GM21526 (cell line): ENCODE measurements at regions not wholly inside any gene's neighbourhood (a gene's known extent, or its start where the extent isn't known, plus 50 kb on each side); places are given as distances from the start of the nearest gene placed in this dataset.
"Not testable (repeated sequence)": the region's sequence is repeated elsewhere in the genome, so short reads cannot be mapped to it uniquely, and the experiment has no call there.

Experiments
- ATAC-seq: cut with Tn5 transposase; IDR thresholded peaks from one replicate; pipeline ENCODE4 v1.9.1; 2021; ENCODE audit warnings: moderate library complexity; ENCODE audit not compliant: unreplicated experiment, low FRiP score

DNA sequence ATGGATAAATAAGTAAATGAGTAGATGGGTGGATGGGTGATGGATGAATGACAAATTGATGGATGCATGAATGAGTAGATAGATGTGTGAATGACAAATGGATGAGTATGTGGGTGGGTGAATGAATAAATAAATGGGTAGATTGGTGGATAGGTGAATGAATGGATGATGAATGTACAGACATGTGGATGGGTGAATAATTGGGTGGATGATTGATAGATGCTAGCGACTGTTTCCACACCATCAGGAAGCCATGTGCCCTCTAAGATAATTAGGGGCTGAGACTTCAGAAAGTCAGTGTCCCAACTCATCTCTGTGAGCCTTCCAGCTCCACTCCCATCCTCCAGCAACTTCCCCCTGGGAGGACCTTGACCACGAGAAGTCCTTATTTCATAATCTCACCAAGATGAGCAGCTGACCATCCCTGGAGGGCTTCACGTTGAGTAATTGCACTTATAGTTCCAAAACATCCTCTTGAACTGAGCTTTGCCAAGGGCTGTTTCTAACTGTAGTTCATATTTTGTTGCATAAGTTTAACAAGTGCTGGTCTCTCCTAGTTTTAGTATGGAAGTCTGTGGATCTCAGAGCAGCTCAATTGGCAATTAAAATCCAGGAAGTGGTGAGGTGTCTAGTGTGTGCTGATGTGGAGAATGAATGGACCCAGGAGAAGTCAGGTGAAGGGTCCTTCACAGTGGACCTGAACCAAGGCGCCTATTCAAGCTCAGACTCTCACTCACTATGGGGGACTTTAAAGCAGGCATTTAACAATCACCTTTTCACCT, 295.7 kb downstream of the ADGRD1 start:
- ATAC-seq: no peak

DNA sequence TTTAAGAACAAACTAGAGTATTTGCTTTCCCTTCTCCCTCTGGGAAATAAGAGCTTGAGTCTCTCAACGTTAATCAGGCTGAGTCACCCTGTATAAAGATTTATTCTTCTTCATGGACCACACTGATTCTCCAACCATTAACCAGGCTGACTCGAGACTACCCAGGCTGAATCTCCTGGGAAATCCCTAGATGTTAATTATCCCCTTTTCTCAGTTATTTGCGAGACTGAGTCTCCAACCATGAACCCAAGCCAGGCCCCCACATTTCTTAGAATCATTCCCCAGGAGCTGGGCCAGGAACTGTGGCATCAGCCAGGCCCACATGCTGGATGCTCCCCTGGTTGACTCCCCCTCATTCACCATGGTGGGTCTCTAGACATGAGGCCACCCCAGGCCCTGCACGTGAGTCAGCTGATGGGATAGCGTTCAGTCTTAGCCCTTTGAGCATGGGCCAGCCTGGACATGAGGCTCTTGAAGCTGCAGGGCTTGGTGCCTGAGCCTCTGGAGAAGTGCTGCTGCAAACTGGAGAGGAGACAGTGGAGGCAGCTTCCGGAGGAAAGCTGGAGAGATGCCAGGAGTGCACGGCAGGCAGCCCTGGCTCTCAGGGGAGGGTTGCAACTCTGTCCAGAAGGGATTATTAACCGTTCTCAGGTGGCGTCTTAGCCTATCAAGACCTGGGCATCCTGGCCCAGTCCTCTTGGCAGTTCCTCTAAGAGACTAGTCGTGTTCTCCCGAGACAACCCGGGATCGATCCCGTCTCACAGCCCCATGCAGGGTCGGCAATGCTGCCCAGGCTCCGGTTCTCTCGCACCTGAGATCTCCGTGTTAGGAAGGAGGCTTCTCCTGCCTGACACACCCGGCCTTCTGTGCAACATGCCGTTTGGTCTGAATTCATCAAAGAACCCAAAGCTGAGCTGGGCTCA, 296.6 kb downstream of the ADGRD1 start:
- ATAC-seq: no peak

- ATAC-seq: no peak
Measured at GRCh38 chr12:131250951-131251315, 297.2 kb downstream of the ADGRD1 start.

- no peak for ATAC-seq
Measured at GRCh38 chr12:131251336-131252101, 297.8 kb downstream of the ADGRD1 start.

GRCh38 chr12:131253376-131254026, 299.8 kb downstream of the ADGRD1 start:
- ATAC-seq: no peak

- ATAC-seq: no peak
Measured at GRCh38 chr12:131254374-131254773, 300.7 kb downstream of the ADGRD1 start.

GRCh38 chr12:131258398-131258797, 304.7 kb downstream of the ADGRD1 start:
- no peak for ATAC-seq

- ATAC-seq: no peak
Measured at GRCh38 chr12:131260251-131260905, 306.7 kb downstream of the ADGRD1 start.

DNA sequence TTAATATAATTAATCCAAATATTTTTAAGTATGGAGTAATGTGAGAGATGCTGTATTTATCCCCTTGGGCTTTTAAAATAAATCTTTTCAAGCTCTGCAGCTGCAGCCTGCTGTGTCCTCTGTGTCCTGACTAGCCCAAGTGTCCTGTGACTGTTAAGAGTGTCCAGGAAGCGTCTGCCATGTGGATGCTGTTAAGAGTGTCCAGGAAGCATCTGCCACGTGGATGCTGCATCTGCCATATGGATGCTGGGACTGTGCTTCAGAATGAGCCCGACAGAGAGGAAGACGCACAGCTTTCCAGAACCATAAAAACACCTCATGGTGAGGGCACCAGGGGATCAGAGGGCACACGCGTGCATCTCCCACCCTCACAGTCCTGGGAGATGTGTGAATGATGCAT, 307.2 kb downstream of the ADGRD1 start:
- no peak for ATAC-seq

DNA sequence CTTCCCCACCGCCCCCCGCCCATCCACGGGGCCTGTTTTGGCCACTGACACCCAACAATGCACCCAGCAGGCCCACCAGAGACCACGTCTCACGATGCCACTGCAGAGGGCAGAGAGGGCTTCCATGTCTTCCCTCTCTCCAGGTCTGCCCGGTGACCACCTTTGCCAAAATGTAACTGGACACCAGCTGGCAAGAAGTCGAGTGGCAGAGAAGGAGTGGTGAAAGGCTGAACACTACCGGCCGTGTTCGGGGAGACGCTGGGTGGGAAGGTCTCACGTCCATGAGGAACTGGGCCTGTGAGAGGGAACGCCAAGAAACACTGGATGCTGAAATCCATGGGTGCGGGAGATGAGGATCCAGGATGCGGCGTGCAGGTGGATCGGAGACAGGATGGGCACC, 308.2 kb downstream of the ADGRD1 start:
- ATAC-seq: no peak

DNA sequence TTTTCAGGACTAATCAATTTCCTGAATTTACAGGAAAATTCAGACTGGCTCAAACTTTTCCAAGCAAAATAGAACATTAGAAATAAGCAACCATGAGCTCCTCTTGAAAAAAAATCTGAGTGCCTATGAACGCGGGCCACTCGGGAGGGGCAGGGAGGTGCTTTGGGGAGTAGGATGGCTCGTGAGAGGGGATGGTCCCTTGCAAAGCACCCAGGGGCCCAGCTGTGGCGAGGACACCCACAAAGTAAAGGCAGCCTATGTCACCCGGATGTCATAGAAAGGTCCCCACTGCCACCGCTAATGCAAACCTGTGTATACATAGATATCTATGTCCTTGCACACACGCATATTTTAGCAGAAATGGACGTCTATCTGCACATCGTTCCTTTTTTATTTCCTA, 309.9 kb downstream of the ADGRD1 start:
- no peak for ATAC-seq

DNA sequence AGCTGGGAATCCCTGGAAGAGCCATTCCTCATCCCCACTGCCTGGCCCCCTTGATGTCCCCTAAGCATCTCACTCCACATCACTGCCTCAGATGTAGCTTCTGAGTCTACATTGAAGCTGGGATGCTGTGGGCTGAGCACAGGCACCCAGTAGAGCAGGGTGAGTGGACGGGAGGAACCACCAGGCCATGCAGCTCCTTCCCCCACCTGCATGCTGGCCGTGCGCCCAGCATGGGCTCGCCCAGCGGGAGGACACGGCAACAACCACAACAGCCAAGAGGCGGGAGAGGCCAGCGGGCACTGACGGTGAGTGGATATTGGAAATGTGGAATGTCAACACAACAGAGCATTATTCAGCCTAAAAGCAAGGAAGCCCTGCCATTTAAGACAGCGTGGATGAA, 310.9 kb downstream of the ADGRD1 start:
- ATAC-seq: no peak

DNA sequence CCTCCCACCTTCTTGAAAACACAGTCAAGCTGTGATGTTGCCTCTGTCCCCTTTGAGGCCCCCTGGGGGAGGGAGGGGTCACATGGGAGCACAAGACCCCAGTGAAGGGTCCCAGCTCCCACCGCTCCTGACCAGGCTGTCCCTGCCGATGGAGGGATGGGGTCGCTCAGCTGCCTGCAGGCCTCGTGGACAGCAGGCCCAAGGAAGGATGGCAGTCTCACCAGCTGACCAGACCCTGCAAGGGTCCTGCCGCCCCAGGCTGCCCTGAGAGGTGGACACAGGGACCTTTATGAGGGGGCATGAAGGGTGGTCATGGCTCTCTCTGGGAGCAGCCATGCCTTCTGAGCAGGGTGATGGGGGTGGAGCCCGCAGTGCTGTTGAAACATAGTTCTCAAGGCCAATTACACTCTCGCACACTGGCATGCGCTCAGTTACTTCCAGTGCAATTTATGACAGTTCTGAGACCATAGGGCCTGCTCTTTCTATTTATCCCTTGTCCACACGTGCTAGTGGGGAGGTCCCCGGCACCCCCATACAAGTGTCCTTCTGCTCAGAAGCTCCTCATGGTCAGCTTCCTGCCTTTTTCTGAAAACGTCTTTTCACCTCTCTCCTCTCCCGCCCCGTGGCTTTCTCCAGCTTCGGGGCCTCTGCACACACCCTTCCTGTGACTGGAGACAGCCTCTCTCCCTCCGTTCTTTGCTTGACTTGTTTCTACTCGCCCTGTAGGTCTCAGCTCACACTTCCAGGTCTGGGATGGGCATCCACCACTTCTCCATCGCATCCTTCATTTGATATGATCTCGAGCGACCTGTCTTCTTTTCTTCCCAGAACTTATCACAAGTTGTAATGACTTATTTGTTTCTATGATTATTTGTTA, 313.1 kb downstream of the ADGRD1 start:
- ATAC-seq: no peak

DNA sequence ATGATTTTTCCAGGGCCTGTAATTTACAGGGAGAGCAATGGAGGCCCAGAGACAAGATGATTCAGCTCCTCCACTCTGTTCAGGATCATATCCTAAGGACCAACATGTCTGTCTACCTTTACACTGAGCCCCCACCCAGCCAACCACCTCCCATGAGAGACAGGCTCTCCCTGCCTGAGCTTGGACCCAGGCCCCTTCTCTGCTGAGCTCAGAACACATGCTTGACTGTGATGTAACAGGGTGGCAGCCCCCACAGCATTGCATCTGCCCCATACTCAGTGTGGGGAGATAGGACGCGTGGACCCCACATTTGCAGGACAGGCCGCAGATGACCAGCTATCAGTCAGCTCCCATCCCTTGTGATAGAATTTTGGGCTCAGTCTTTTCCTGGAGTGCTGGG, 313.9 kb downstream of the ADGRD1 start:
- ATAC-seq: no peak

- not testable (repeated sequence) for ATAC-seq
Measured at GRCh38 chr12:131268123-131268522, 314.4 kb downstream of the ADGRD1 start.

GRCh38 chr12:131268571-131268970, 314.9 kb downstream of the ADGRD1 start:
- ATAC-seq: not testable (repeated sequence)

DNA sequence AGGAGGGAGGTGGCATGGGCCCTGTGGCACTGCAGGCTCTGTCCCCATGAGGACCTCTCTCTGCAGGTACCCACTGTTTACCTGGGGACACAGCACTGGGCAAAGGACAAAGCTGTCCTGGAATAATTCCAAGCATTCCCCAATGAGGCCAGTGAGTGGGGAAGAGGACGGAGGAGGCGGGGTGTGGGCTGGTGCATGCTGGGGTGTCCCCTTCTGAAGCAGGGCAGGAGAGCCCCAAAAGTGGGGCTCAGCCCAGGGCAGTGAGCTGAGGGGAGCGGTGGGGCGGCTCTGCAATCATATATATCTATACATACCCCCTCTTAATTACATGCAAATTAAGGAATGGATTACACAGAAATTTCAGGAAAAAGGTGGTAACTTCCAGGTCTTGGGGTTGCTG, 315.8 kb downstream of the ADGRD1 start:
- no peak for ATAC-seq

DNA sequence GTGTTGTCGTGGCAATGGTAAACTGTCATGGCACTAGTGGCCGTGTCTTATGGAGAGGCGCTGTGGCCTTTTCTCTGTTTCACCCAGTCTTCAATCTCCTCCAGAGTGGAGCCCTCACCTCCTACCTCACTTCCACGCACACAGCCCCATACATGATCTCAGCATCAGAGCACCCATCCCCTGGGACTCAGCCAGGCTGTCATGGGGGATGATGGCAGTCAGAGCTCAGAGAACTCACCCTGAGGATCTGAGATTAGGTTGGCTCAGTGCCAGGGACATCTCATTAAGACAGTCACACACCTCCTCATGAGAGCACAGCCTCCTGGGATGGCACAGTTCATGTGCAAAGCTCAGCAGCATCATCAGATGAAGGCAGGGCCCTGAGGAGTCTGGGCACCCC, 316.3 kb downstream of the ADGRD1 start:
- not testable (repeated sequence) for ATAC-seq

DNA sequence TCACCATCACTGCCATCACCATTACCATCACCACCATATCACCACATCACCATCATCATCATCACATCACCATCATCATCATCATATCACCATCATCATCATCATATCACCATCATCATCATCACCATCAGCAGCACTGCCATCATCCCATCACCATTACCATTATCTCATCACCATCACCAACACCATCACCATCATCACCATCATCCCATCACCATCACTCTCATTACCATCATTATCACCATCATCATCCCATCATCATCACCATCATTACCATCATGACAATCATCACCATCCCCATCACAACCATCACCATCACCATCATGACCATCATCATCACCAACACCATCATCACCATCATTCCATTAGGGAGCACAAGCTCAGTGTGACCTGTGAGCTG, 318.0 kb downstream of the ADGRD1 start:
- no peak for ATAC-seq
